ENCODE measurements at regions not wholly inside any gene's neighbourhood (a gene's known extent, or its start where the extent isn't known, plus 50 kb on each side); places are given as distances from the start of the nearest gene placed in this dataset.
"Not testable (repeated sequence)": the region's sequence is repeated elsewhere in the genome, so short reads cannot be mapped to it uniquely, and the experiment has no call there.

DNA sequence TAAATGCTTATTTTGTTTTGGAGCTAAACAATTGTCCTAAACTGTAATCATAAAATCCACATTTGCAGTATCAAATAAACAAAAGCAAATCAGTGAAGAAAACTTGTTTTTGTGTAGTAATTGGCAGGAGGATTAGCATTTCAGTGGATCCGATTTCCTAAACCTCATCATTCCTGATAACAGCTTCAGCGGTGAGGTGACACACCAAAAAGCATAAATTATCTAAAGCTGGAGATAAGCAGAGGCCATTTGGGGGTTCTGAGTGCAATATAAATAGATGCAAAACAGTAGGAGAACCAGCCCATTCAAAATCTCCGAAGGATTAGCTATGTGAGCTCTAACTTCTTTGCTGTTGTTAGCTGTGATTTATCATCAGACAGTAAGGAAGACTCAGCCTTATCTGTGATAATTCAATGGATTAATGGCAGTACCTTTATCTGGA, 235.8 kb downstream of the EPHA7 start:
- no peak for DNase-seq (ENCODE audit: low spot score)

DNA sequence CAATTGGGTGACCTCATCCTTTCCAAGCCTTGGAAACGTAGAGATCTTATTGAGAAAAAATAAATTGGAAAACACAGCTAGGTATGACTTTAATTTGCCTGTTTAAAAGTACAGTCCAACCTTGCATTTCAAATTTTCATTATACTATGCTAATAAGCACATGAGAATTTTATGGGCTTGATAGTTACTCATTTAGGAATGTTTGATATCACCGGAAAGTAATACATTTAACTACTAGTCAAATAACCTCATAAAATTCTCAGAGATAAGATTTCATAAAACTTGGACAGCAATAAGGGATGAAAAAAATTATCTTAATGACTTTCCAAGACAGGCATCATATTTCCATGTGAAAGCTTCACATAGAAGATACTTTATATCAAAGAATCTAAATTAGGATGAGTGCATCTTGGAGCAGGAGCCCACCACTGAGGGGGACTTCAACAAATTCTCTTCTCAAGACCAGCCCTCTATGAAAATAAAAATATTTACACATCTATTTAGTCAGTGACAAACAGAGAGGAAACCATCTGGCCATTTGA, 236.3 kb downstream of the EPHA7 start:
- DNase-seq (ENCODE audit: low spot score): no peak

DNA sequence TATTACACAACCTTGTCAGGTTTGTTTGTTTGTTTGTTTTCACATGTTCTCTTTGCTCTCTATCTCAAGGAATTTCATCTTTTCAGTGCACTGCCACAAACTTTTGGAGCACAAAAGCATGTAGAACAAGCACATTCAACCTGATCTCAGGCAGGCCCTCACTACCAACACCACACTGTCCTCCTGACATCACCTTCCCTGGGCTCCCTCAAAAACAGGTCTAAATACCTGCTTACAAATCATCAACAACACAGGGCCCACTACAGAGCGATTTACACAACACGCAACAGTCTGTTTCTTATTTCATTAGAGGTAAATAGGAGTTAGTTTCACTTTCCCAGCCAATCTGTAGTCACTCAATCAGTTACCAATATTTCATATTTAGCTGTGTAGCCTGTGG, 241.4 kb downstream of the EPHA7 start:
- DNase-seq (ENCODE audit: low spot score): no peak

DNA sequence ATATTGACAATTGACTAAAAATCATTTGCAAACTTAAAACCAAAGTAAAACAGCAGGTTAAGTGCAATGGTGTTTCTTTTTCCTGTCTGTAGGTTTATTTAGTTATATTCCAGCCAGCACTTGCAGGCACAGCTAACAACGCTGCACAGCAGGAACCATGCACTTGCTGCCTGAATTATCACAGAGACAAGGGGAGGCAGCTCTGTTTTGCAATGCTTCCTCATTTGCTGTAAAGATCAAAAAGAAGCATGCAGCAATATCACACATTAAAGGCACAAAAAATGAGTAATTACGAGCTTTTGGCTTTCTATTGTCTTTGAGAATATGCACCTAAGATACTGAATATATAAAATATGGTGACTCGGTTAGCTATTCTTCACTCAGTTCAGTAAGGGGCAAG, 241.9 kb downstream of the EPHA7 start:
- no peak for DNase-seq (ENCODE audit: low spot score)

DNA sequence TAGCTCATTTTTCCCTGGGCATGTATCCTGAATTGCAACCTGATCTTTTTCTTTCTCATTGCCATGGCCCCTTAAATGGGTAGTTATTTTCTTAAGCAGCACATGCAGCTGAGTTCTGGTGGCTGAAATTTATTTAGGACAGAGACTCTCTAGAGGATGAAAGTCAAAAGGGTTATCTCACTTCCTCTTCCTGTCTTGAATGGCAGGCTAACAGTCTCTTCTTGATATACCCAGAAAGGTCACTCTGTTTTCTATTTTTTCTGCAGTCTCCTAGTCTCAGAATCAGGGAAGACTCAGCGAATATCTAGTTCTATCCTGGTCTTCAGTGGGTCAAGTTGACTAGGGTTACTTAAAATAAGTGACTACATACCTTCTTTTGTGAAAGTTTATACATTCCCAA, 243.3 kb downstream of the EPHA7 start:
- no peak for DNase-seq (ENCODE audit: low spot score)

- DNase-seq (ENCODE audit: low spot score): not testable (repeated sequence)
These were observed 245.8 kb downstream of the EPHA7 start for GRCh38 chr6:93173573-93173972.

DNA sequence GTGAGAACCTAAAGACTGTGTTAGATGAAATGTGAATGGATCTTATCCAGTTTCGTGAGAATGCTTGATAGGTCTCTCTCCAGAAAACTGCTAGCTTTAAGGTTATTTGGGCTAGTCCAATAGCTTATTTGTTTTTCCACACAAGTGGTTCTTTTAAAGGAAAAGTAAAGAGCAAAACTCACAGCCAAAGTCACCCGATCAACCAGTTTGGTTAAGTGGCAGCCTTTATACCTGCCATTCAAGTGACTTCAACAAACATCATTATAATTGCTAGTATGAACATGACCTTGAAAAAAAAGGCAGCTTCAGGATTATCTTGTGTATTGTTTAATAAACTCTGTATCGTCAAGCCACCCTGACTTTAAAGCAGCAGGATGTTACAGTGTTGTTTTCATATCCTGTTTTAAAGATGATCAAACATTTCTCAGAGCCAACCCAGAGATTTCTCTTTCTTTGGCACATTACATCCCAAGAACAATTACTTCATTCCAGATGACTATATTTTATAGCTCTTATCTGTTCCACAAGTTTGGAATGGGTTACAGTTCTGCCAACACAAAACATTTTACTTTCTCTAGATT, 253.4 kb downstream of the EPHA7 start:
- no peak for DNase-seq (ENCODE audit: low spot score)

DNA sequence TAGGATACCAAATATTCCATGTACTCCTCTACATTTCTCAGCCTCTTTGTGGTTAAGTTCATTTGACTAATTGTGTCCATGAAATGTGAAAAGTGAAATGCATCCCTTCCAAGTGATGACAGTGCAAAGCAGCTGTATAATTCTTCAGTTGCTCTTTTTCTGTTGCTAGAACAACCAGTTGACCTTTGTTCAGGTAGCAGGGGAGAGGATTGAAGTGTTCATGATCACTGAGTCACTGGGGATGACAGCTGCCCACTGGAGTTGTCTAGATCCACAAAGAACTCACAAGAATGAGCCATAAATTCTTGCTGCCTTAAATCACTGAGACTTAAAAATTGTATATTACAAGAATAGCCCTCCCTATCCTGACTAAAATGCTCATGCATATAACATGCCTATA, 254.6 kb downstream of the EPHA7 start:
- no peak for DNase-seq (ENCODE audit: low spot score)

DNA sequence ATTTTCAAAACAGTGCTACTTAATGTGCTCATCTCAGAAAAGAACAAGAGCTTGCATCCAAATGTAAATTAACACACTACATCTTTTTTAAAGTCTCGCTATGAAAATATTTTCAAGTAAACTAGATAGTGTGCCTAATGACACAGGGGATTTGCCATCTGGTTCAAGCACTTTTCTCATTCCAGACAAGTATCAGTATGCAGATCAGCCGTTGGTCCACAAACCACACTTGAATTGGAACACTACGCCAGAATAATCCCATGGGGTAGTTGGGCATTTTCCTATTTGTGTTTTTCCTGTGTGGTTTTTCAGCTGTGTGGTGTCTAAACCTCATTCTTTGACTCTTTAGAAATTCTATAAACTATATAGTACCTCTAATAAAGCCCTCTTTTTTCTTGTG, 256.2 kb downstream of the EPHA7 start:
- no peak for DNase-seq (ENCODE audit: low spot score)

DNA sequence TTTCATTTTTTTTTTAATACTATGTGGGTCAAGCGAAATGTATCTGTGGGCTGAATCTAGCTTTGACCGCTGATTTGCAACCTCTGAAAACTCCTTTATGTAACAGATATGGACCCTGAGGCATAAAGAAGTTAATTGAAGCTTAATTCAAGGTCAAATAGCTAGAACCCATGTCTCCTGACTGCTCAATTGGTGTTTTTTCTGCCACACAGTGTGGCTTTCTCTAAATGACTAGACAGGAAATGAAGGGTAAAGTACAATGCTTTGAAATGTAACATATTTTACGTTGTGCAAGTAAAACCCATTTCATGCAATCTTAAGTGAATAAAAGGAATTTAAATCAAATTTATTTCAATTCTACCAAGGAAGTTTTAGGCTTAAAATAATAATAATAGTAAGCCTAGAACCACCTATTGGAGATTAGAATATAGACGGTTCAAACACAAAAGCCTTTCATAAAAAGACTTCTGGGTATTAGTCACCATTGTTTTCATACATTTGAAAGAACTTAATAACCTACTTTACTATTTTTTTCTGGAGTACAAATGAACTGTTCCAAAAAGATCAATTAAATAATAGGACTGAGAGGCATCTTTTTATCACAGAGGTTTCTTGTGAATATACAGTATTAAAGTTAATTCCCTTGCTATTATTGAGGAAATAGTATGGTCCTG, 279.8 kb downstream of the EPHA7 start:
- no peak for DNase-seq (ENCODE audit: low spot score)

DNA sequence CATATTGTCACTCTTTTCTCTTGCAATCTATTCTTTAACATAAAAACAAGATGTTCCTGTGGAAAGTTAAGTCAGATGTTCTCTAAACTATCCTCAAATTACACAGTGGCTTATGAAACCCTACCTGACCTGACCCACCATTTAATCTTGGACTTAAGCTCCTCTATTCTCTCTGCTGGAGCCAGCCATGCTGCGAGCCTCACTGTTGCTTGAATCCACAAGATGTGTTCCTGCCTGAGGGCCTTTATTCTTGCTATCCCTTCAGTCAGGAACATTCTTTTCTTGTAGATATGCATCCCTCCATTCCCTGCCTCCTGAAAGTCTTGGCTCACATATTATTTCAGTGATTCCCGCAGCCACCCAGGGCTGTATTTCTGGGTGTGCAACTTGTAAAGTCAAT, 283.2 kb downstream of the EPHA7 start:
- DNase-seq (ENCODE audit: low spot score): no peak

GRCh38 chr6:93124006-93124632, 295.2 kb downstream of the EPHA7 start:
- no peak for DNase-seq (ENCODE audit: low spot score)

GRCh38 chr6:93123585-93123984, 295.8 kb downstream of the EPHA7 start:
- DNase-seq (ENCODE audit: low spot score): no peak

DNA sequence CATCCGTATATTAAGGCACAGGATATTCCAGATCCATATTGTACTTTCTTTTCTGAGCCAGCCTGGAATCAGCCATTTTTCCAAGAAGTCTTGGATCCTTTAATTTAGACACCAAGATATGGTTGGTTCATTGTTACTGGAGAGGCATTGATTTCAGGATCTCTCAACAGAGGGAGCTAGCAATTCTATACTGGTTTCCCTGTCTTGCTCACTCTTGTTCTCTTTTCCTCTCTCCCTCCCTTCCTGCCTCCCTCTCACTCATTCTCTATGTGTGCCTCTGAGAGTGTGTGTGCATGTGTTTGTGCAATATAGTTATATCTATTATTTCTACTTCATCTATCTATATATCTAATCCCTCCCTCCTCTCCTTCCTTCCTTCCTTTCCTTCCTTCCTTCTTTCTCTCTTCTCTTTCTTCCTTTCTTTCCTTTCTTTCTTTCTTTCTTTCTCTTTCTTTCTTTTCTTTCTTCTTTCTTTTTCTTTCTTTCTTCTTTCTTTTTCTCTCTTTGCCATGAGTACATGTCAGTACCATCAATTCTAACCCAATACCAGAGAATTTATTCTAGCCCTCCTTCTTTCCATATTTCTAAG, 299.1 kb downstream of the EPHA7 start:
- DNase-seq (ENCODE audit: low spot score): no peak

- DNase-seq (ENCODE audit: low spot score): no peak
These were observed 313.5 kb downstream of the EPHA7 start for GRCh38 chr6:93105907-93106306.

GRCh38 chr6:93105017-93105416, 314.3 kb downstream of the EPHA7 start:
- no peak for DNase-seq (ENCODE audit: low spot score)

GRCh38 chr6:93104195-93104817, 315.1 kb downstream of the EPHA7 start:
- DNase-seq (ENCODE audit: low spot score): no peak

- DNase-seq (ENCODE audit: low spot score): no peak
These were observed 330.5 kb downstream of the EPHA7 start for GRCh38 chr6:93088621-93089501.

GRCh38 chr6:93087606-93088005, 331.8 kb downstream of the EPHA7 start:
- DNase-seq (ENCODE audit: low spot score): no peak

DNA sequence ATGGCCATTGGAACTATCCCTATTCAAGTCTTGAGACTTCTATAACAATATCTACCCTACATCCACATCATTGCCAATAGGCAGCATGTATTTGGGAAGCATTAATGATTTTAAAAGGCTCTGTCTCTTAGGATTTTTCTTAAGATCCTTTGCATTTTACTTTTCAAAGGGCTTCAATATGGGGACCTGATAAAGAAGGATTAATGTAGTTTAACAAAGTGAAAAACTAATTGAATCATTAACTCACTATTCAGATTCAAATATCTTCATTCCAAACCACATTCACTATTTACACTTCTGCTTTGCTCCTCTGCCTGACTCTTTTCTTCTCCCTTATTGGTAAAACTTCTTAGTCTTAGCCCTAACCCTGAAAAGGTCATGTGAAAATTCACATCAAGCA, 333.0 kb downstream of the EPHA7 start:
- no peak for DNase-seq (ENCODE audit: low spot score)
